ENCODE measurements at regions not wholly inside any gene's neighbourhood (a gene's known extent, or its start where the extent isn't known, plus 50 kb on each side); places are given as distances from the start of the nearest gene placed in this dataset.
A peak's percentile ranks its signal among the peaks of the same experiment; 100 is the strongest.
"Not testable (repeated sequence)": the region's sequence is repeated elsewhere in the genome, so short reads cannot be mapped to it uniquely, and the experiment has no call there.

DNA sequence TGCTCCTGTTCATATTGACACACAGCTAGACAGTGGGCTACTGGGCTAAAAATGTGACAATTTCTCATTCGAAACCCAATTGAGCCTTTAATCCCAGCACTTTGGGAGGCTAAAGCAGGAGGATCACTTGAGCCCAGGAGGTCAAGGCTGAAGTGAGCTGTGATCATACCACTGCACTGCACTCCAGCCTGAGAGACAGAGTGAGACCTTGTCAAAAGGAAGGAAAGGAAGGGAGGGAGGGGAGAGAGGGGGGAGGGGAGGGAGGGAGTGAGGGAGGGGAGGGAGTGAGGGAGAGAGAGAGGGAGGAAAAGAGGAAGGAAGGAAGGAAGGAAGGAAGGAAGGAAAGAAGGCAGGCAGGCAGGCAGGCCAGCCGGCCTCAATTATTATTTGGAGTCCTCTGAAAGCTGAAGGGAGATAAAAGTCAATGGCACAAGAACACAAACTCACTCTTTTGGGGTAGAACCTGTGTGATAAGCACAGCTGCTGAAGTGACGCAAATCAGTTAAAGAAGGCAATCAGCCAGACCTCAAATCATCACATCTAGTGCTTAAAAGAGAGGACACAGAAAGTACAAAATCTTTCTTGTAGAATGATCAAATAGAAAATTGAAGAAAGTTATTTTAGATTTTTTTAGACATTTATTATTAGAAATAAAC, 98.1 kb downstream of the CCDC71L start:
- DNase-seq (ENCODE audit: low read depth), result no peak

DNA sequence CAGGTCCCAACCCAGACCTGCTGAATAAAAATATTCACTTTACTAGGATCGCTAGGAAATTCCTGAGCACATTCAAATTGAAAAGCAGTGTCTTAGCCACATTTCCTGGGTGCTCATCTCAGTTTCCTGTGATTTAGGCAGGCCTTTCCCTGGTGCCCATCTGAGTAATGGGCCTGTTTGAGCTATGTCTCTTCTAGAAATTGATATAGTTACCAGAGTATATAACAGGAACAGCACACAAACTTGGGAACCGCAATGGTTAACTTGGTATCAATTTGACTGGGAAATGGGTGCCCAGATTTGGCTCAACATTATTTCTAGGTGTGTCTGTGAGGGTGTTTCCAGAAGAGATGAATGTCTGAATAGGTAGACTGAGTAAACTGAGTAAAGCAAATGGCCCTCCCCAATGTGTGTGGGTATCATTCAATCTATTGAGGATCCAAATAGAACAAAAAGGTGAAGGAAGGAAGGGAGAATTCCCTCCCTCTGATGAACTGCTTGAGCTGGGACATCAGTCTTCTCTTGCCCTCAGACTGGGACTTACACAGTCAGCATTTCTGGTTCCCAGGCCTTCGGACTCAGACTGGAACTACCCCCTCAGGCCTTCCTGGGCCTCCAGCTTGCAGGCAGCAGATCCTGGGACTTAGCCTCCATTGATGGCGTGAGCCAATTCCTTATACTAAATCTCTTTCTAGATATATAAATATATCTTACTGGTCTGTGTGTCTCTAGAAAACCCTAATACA, 99.1 kb downstream of the CCDC71L start:
- no peak for DNase-seq (ENCODE audit: low read depth)

DNA sequence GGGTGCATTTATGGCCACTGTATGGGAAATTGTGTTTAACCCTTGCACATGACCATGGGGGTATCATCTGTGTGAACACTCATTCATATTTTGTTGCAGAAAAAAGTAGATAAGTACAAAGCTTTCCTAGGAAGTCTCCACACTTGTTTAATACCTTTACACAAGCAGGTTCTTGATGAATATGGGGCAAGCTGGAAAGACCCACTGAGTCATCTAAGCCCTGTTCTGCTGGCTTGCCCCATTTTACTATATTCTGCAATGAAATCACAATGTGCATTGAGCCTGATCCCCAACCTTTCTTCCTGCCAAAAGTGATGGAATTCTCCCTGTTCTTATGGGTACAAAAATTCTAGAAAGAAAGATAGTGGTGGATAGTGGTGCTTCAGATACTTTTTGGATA, 99.8 kb downstream of the CCDC71L start:
- no peak for DNase-seq (ENCODE audit: low read depth)

DNA sequence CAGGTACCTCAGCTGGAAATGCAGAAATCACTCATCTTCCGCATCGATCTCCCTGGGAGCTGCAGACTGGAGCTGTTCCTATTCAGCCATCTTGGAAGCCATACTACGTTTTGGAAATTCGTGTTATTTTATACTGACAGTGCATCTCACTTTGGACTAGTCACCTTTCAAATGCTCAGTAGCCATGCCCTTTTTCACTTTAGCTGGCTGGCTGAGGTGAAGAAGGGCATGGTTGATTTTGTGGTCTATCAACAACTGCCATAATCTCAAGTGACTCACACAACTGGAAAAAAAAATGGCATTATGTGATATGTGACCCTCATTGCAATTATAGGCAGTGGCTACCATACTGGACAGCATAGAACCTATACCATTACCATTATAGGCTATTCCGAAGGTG, 100.5 kb downstream of the CCDC71L start:
- no peak for DNase-seq (ENCODE audit: low read depth)

DNA sequence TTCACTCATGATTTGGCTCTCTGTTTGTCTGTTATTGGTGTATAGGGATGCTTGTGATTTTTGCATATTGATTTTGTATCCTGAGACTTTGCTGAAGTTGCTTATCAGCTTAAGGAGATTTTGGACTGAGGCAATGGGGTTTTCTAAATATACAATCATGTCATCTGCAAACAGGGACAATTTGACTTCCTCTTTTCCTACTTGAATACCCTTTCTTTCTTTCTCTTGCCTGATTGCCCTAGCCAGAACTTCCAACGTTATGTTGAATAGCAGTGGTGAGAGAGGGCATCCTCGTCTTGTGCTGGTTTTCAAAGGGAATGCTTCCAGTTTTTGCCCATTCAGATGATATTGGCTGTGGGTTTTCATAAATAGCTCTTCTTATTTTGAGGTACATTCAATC, 104.7 kb downstream of the CCDC71L start:
- DNase-seq (ENCODE audit: low read depth), result not testable (repeated sequence)

DNA sequence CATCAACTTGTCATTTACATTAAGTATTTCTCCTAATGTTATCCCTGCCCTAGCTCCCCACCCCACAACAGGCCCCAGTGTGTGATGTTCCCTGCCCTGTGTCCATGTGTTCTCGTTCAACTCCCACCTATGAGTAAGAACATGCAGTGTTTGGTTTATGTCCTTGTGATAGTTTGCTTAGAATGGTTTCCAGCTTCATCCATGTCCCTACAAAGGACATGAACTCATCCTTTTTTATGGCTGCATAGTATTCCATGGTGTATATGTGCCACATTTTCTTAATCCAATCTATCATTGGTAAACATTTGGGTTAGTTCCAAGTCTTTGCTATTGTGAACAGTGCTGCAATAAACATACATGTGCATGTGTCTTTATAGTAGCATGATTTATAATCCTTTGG, 106.3 kb downstream of the CCDC71L start:
- DNase-seq (ENCODE audit: low read depth), result not testable (repeated sequence)

DNA sequence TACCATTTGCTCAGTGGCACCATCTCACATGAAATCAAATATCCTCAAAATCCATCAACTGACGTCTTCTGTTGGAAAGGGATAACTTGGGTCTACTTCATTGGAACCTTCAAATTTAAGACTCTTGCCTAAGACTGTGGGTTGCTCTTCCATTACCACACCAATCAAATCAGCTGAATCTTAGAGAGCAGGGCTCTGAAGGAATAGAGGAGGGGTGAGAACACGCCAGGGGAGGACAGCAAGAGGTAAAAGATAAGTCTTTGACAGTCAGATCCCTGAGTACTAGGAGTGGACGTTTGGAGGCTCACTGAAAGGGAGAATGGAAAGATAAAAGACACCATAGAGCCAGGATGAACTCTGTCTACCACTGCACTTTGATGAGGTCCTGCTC, 107.5 kb downstream of the CCDC71L start:
- no peak for DNase-seq (ENCODE audit: low read depth)

DNA sequence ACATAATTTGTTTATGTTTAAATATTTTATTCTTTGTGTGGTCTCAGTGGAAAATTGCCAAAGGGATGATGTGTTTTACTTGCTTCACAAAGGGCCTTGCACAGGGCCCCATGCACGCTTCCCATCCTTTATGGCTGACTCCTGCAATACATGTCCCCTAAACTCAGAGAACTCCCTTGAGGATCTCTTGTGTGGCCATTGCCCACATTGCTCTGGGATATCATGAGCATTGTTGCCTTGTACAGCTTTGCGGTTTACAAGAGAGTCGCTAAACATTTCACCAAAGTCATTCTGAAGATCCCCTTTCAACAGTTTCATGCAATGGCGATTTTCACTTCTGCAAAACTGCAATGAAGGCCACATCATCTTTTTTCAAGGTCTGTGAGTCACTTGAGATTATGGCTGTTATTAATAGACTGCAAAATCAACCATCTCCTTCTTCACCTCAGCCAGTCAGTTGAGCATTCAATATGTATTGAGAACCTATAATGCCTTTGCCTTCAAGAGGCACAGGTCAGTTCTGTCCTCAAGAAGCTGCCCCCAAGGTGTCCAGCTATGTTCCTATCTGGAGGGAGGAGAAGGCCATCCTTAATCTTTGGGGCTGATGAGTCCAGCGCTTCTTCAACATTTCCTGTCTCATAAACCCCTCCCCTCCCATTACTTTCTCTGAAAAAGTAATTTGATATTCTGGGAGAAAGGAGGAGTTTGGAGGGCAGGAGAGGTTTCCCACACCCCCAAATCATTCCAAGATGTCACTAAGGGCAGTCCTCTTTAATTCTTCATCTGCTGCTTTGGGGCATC, 108.1 kb downstream of the CCDC71L start:
- DNase-seq (ENCODE audit: low read depth), result peak; percentile 35

DNA sequence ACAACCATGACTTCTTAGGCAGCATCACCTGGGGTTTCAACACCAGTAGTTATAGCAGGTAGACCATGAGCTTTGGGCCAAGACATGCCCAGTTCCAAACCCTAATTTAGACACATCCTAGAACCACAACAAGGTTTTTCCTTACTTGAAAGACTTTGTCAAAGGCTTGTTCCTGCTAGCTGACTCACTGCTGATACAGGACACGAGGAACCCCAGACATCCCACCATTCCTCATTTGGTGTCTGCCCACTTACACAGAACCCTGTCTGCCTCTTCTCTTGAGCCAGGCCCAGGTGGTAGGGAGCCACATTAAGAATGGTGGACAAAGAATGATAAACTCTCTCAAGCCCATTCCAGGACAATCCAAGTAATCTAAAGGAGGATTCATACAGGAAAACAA, 109.0 kb downstream of the CCDC71L start:
- no peak for DNase-seq (ENCODE audit: low read depth)

DNA sequence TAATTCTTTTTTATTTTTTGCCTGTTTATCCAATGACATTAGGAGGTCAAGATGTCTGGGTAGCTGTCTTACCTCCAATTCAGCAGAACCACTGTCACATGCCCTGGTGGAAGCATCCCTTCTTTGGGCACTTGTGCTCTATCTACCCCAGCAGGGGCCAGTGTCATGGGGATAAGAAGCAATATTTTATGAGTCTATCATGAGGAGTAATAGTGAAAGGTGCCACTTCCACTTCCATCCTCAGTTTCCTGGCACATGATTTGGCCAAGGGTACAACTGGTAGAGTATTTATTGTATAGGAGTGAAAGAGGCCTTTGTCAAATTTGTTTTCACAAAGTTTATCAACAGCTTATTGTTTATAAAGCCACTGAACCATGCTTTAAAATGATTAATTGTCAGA, 112.5 kb downstream of the CCDC71L start:
- DNase-seq (ENCODE audit: low read depth), result no peak

DNA sequence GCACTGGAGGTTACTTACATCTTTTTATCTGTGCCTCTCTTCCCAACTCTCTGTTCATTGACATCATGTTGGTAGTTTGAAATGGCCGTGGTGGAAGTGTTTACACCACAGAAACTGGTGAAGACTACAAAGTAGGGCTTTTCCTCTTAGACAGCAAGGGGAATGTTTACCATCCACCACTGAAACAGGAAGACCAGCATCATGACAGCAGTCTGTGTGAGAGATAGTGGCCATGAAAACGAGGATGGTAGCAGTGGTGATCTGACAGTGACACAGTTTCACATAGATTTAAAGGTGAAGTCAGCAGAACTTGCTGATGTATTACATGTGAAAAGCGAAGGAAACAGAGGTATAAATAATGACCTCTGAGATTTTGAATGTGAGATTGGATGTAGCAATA, 115.7 kb downstream of the CCDC71L start:
- no peak for DNase-seq (ENCODE audit: low read depth)

DNA sequence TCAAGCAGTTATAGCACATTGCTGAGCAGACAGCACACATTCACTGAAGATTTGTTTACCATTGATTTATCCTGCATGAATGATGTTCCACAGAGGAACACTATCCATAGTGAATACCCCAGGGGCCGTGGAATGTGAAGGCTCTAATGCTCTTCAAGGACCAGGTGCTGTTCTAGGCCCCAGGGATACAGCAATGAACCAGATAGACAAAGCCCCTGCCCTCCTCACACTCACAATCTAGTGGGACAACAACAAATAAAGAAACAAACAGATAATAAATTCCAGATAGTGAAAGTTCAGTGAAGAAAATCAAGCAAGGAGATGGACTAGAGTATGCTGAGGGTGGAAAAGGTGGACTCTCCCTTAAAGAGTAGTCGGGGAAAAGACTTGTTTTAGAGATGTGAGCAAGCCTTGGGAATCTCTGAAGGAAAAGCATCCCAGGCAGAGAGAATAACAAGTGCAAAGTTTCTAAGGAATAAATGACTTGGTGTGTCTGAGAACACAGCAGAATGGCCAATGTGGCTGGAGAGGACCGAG, 117.7 kb downstream of the CCDC71L start:
- no peak for DNase-seq (ENCODE audit: low read depth)

DNA sequence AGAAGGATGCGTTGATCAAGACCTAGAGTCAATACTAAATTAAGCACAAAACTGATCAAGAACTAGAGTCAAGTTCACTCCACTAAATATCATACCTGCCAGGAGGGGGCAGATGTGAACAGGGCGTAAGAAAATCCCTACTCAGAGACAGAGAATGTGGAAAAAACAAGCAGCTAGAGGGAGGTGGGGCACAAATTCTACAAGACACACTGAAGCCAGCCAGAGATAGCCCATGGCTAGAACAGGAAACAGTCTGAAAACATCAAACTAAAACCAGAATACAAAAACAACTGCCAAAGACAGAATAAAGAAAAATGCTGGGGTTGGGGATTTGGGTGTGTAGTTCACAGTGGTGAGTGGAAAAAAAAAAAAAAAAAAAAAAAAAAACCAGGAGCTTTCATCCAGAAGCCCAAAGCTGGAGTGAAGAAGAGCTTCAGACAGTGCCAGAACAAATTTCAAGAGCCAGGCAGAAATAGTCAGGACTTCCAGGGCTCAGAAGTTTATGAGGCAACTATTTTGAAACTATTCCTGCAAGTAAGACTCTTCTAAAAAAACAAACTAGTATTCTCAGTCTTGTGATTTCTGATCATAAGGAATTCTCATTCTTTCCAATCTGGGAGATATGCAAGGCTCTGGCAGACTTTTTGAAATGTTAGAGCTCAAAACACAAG, 118.3 kb downstream of the CCDC71L start:
- DNase-seq (ENCODE audit: low read depth), result peak; percentile 95

DNA sequence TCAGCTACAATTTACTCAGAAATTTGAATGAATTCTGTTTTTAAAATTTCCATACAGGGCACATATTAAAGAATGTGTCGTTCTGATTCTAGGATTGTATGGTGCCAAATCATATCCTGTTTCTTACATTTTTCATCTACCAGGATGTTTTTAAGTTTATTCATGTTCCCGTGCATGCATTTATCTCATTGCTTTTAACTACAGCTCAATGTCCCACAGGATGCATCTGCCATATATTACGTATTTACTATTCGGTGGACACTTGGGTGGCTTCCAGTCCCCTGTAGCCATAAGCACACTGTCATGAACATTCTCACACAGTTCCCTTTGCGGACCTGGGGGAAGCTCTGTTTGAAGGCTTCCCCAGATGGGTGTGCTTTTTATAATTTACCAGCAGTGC, 122.3 kb downstream of the CCDC71L start:
- DNase-seq (ENCODE audit: low read depth), result peak; percentile 21

DNA sequence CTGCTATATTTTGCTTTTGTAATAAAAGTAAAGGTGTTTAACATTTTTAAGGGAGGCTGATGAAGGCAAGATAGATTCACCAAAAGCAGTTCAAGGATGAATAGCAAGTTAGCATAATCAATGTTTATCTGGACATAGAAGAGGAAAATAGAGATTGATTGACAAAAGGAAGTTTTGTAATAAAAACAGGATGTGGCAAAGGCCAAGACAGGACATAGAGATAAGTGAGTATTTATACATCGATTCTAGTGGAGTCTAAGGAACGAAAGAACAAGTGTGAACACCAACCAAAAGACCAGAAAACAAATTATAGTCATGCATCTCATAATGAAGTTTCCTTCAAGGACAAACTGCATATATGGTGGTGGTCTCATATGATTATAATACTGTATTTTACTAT, 123.8 kb downstream of the CCDC71L start:
- no peak for DNase-seq (ENCODE audit: low read depth)

DNA sequence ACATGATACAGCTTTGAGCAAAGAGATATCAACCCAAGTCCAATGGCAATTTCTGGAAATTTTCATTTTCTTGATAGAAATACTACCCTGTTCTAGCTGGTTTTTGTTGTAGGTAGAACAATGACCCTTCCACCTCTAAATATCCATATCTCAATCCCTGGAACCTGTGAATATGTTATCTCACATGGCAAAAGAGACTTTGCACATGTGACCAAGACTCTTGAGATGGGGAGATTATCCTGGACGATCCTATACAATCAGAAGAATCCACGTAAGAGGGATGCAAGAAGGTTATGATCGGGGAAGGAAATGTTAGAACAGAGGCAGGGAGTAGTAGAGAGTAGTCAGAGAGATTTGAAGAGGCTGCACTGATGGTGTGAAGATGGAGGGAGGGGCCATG, 124.9 kb downstream of the CCDC71L start:
- no peak for DNase-seq (ENCODE audit: low read depth)

DNA sequence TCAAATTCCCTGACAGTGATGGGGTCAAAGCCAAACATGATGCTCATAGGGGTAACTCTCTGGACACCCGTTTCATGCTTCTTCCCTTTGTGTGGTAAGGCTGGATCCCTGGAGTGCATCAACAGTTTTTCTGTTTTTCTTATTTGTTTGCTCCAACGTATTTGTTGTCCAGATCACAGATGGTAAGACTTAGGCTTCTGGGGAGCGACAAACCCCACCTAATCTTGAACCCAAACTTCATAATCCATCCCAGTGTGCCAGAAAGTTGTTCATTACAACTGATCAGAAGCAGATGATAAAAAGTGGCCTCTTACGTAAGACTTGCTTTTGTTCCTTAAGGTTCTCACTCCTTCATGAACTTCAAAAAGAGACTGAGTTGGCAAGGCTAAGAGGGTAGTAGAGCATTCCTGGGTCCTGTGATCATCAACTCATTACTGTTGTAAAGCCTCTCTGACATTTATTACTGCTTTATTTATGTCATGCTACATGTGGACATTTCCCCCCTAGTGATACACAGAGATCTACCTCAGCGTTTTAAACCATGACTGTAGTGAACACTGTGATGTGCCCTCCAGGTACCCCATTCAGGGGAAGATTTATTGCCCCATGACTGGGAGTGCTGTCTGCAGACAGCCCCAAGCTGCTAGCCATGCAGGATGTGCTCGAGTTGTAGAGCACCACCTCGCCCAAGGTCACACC, 125.6 kb downstream of the CCDC71L start:
- peak; percentile 71 for DNase-seq (ENCODE audit: low read depth)

DNA sequence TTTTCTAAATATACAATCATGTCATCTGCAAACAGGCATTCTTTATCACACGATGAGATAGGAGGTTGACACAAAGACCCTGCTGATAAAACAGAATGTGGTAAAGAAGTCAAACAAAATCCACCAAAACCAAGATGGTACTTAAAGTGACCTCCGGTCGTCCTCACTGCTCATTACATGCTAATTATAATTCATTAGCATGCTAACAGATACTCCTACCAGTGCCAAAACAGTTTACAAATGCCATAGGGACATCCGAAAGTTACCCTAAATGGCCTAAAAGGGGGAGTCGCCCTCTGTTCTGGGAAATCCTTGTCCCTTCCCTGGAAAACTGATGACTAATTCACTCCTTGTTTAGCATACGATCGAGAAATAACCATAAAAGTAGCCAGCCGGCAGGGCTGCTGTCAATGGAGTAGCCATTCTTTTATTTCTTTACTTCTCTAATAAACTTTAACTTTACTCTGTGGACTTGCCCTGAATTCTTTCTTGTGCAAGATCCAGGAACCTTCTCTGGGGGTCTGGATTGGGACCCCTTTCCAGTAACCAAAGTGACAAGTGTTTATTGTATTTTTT, 126.6 kb downstream of the CCDC71L start:
- DNase-seq (ENCODE audit: low read depth), result no peak

DNA sequence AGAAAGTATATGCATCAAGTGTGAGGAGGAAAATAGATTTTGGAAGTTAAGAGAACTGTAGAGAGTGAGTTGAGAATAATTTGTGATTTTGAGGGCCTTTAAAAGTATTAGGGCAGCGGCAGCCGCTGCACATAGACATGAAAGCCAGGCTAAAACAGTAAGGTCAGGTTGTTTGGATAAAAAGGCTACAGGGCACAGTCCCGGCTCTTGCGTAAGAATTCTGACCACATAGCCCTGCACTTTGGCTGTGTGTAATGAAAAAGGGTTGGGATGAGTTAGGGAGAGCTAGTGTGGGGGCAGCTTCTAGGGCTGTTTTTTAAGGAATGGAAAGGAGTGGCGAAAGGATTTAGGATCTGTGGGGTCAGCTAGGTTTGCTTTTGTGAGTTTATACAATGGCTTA, 130.8 kb downstream of the CCDC71L start:
- DNase-seq (ENCODE audit: low read depth), result peak; percentile 51

DNA sequence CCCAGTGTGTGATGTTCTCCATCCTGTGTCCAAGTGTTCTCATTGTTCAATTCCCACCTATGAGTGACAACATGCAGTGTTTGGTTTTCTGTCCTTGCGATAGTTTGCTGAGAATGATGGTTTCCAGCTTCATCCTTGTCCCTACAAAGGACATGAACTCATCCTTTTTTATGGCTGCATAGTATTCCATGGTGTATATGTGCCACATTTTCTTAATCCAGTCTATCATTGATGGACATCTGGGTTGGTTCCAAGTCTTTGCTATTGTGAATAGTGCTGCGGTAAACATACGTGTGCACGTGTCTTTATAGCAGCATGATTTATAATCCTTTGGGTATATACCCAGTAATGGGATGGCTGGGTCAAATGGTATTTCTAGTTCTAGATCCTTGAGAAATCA, 134.3 kb downstream of the CCDC71L start:
- not testable (repeated sequence) for DNase-seq (ENCODE audit: low read depth)

DNA sequence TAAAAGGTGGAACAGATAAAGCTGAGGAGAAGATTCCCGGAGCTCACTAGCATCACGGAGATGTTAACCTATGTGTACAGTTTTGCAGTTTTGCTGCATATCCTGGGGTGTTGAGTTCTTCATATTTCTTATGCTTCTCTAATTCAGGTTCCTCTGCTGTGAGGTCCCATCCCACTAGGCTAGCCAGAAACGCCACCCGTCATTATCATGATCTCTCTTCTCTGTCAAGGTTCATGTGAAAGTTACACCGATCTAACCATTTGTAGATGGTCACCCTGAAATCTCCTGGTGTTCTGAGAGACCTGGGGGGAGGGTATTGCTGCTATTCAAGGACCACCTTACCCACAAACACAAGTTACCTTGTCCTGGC, 136.3 kb downstream of the CCDC71L start:
- no peak for DNase-seq (ENCODE audit: low read depth)

Data from iris pigment epithelial cell (primary cell).